CD4-positive, alpha-beta T cell (primary cell): ENCODE measurements at regions not wholly inside any gene's neighbourhood (a gene's known extent, or its start where the extent isn't known, plus 50 kb on each side); places are given as distances from the start of the nearest gene placed in this dataset.

Experiments
- ATAC-seq: fragments of 200-7000 bp; cut with Tn5 transposase; one replicate; pipeline ENCODE4 v1.10.0; 2022; ENCODE audit warnings: mild to moderate bottlenecking; ENCODE audit not compliant: poor library complexity
- CTCF ChIA-PET: fragments of 350-600 bp; sonication (Branson Sonifier 250); formaldehyde crosslinking; loops from one replicate; lab custom pipeline; 2021; ENCODE audit warnings: antibody characterized with exemption, inconsistent platforms; lab: Charles Lee
- POLR2A ChIA-PET: fragments of 350-600 bp; sonication (Branson Sonifier 250); formaldehyde crosslinking; loops from one replicate; lab custom pipeline; 2021; ENCODE audit warnings: antibody characterized with exemption, inconsistent platforms; lab: Charles Lee
- DNase-seq, 14 experiments: peaks; one replicate each; pipeline ENCODE4 v3.0.0-alpha.2; 2013 to 2020; ENCODE audit warnings: mixed read lengths in 2 of 14
- H3K27ac ChIP-seq, 2 donors: one replicate each; pipeline versions ENCODE4 v1.5.1 to v1.7.0; 2013; ENCODE audit warnings: low read length in 2 of 2, low read depth in 1 of 2, mild to moderate bottlenecking in 1 of 2
- H3K27me3 ChIP-seq, 2 experiments: 1 replicate in 1 of 2; 2 replicates in 1 of 2; pipeline versions ENCODE4 v1.6.1 to v1.7.0; 2013; ENCODE audit warnings: low read length in 2 of 2, control low read depth in 1 of 2, mild to moderate bottlenecking in 1 of 2, moderate library complexity in 1 of 2; ENCODE audit not compliant: insufficient read depth in 2 of 2, control insufficient read depth in 1 of 2
- H3K36me3 ChIP-seq: one replicate; pipeline ENCODE4 v1.6.1; 2013; ENCODE audit warnings: low read length, control low read depth; ENCODE audit not compliant: insufficient read depth
- H3K4me1 ChIP-seq: one replicate; pipeline ENCODE4 v1.6.1; 2013; ENCODE audit warnings: low read length, control low read depth; ENCODE audit not compliant: insufficient read depth
- H3K4me3 ChIP-seq: one replicate; pipeline ENCODE4 v1.5.1; 2013; ENCODE audit warnings: mild to moderate bottlenecking, low read length, moderate library complexity
- H3K9me3 ChIP-seq, 2 experiments: 1 replicate in 1 of 2; 2 replicates in 1 of 2; pipeline versions ENCODE4 v1.6.1 to v1.7.0; 2013; ENCODE audit warnings: low read length in 2 of 2, mild to moderate bottlenecking in 2 of 2, control low read depth in 1 of 2, moderate library complexity in 1 of 2; ENCODE audit not compliant: control insufficient read depth in 1 of 2, insufficient read depth in 1 of 2
- H3K27ac Mint-ChIP-seq: one replicate; pipeline ENCODE4 v1.8.0; 2020; ENCODE audit warnings: mixed read lengths
- H3K27me3 Mint-ChIP-seq: one replicate; pipeline ENCODE4 v1.8.0; 2021; ENCODE audit warnings: mixed read lengths
- H3K36me3 Mint-ChIP-seq: one replicate; pipeline ENCODE4 v1.8.0; 2021; ENCODE audit warnings: low read depth, mixed read lengths
- H3K4me1 Mint-ChIP-seq: one replicate; pipeline ENCODE4 v1.8.0; 2021; ENCODE audit warnings: low read depth, mixed read lengths
- H3K4me3 Mint-ChIP-seq: one replicate; pipeline ENCODE4 v1.8.0; 2020; ENCODE audit warnings: mild to moderate bottlenecking, mixed read lengths
- H3K9me3 Mint-ChIP-seq: one replicate; pipeline ENCODE4 v1.8.0; 2020; ENCODE audit warnings: mixed read lengths
- intact Hi-C, 2 experiments: fragments of 100-400 bp; cut with DNase I in 1 of 2; cut with micrococcal nuclease in 1 of 2; formaldehyde crosslinking; loops; one replicate each; pipeline versions ENCODE4 v1.15.1 to v1.9.0; 2023 to 2025; cut with DNase I, micrococcal nuclease
- TF ChIP-seq, protein P1 (sequence below): fragments of 200-600 bp; IDR thresholded peaks from one replicate; pipeline ENCODE4 v1.8.0; 2022; ENCODE audit warnings: antibody characterized with exemption, mild to moderate bottlenecking

DNA sequence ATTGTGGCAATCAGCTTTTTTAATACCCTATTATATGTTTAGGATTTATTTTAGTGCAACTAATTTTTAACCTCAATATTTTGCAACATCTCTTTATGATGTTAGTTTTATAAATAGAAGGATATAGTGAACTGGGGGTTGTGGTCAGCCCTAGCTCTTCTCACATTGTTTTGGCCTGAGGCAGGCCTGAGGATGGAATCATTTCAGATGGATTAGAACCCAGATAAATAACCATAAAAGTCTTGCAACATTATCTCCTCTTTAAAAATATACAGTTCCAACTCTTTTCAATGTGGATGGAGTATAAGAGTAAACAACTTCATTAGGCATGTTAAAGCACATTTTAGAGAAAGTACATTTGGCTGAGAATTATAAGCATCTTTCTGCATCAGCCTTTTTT is 522.7 kb downstream of the NR2F1-AS1 start:
- no peaks in the 10 kb centered on the region for H3K36me3 Mint-ChIP-seq
- POLR2A ChIA-PET: no interaction called here

DNA sequence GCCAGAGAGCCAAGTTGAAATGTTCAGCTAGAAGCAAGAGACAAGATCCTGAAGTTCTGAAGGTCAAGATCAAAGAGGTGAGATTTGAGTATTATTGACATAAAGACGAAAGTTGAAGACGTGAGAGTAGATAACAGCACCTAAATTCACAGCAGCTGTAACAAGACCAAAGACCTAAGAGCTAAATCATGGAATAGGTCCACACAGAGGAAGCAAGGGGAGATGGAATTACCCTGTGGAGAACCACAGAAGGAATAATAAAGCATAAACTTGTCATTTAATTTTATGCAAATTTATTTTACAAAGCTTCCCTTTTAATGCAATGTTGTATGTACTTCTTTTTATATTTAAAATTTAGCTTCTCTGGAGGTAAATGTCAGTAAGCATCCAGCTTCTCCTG is 523.7 kb downstream of the NR2F1-AS1 start:
- no peak overlapping the region for H3K27ac ChIP-seq
- H3K27me3 Mint-ChIP-seq: no peaks in the 10 kb centered on the region
- no peaks in the 10 kb centered on the region for H3K9me3 Mint-ChIP-seq
- ChIA-PET POLR2A (no interaction called here), CTCF (no interaction called here)
- H3K4me3 ChIP-seq: no peak overlapping the region
- TF ChIP-seq, protein P1, sequence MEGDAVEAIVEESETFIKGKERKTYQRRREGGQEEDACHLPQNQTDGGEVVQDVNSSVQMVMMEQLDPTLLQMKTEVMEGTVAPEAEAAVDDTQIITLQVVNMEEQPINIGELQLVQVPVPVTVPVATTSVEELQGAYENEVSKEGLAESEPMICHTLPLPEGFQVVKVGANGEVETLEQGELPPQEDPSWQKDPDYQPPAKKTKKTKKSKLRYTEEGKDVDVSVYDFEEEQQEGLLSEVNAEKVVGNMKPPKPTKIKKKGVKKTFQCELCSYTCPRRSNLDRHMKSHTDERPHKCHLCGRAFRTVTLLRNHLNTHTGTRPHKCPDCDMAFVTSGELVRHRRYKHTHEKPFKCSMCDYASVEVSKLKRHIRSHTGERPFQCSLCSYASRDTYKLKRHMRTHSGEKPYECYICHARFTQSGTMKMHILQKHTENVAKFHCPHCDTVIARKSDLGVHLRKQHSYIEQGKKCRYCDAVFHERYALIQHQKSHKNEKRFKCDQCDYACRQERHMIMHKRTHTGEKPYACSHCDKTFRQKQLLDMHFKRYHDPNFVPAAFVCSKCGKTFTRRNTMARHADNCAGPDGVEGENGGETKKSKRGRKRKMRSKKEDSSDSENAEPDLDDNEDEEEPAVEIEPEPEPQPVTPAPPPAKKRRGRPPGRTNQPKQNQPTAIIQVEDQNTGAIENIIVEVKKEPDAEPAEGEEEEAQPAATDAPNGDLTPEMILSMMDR: no peak
- ATAC-seq: no peak
- H3K27me3 ChIP-seq: no peaks in the 10 kb centered on the region
- no peaks in the 10 kb centered on the region for H3K36me3 Mint-ChIP-seq
- no peaks in the 10 kb centered on the region for H3K4me1 ChIP-seq
- no peak overlapping the region for H3K27ac Mint-ChIP-seq
- H3K4me3 Mint-ChIP-seq: no peak overlapping the region
- no peak for DNase-seq
- no peaks in the 10 kb centered on the region for H3K36me3 ChIP-seq
- intact Hi-C loops: no loop called here
- no peaks in the 10 kb centered on the region for H3K4me1 Mint-ChIP-seq
- no peaks in the 10 kb centered on the region for H3K9me3 ChIP-seq

More for the DNA sequence above, 522.7 kb downstream of the NR2F1-AS1 start:
- Mint-ChIP-seq H3K4me3 (no peak overlapping the region), H3K4me1 (no peaks in the 10 kb centered on the region), H3K27me3 (no peaks in the 10 kb centered on the region), H3K27ac (no peak overlapping the region), H3K9me3 (no peaks in the 10 kb centered on the region)
- no peaks in the 10 kb centered on the region for H3K9me3 ChIP-seq
- no peak for ATAC-seq
- intact Hi-C loops: no loop called here
- CTCF ChIA-PET: no interaction called here
- TF ChIP-seq, protein P1: no peak
- H3K36me3 ChIP-seq: no peaks in the 10 kb centered on the region
- no peak for DNase-seq
- no peaks in the 10 kb centered on the region for H3K27me3 ChIP-seq
- no peak overlapping the region for H3K4me3 ChIP-seq
- H3K27ac ChIP-seq: no peak overlapping the region
- no peaks in the 10 kb centered on the region for H3K4me1 ChIP-seq

DNA sequence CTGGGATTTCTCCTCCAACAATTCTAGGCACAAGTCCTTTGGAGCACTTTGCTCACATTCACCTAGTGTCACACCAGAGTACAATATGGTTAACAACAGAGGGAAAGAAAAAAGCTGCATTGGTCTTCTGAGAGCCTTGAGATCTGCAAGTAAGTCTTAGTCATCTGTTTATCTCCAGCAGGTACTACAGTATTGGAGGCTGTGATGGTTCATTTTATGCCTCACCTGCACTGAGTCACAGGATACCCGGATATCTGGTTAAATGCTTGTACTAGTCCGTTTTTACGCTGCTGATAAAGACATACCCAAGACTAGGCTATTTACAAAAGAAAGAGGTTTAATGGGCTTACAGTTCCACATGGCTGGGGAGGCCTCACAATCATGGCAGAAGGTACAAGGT is 525.0 kb downstream of the NR2F1-AS1 start:
- Mint-ChIP-seq H3K4me3 (no peak overlapping the region), H3K27me3 (no peaks in the 10 kb centered on the region), H3K4me1 (no peaks in the 10 kb centered on the region), H3K27ac (no peak overlapping the region), H3K9me3 (no peaks in the 10 kb centered on the region), H3K36me3 (no peaks in the 10 kb centered on the region)
- Histone ChIP-seq H3K36me3 (no peaks in the 10 kb centered on the region), H3K4me3 (no peak overlapping the region), H3K9me3 (no peaks in the 10 kb centered on the region), H3K27me3 (no peaks in the 10 kb centered on the region), H3K27ac (no peak overlapping the region), H3K4me1 (no peaks in the 10 kb centered on the region)
- DNase-seq (no peak), ATAC-seq (no peak)
- intact Hi-C loops: no loop called here
- ChIA-PET CTCF (no interaction called here), POLR2A (no interaction called here)
- TF ChIP-seq, protein P1: no peak
